ENCODE measurements at regions not wholly inside any gene's neighbourhood (a gene's known extent, or its start where the extent isn't known, plus 50 kb on each side); places are given as distances from the start of the nearest gene placed in this dataset.

DNA sequence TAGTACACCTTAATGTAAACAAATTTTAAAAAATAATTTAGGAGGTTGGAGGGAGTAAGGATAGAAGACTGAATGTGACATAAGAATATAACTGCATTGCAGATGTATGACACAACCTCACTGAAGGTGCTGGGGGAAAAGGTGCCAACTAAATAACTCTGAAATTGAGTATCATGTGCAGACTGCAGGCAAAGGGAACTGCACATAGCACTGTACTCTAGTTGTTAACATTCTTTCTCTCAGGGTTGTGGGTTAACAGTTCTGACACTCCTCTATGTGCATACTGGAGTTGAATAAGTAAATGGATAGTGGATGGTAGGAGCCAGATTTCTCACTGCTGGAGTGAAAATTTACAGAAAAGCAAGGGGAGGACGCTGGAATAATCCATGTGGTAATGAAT lies 451.9 kb upstream of the CDH4 start:
- Histone ChIP-seq H3K4me1 (ENCODE audit: control insufficient read depth, insufficient read depth, low read length) (no peaks in the 10 kb centered on the region), H3K4me2 (ENCODE audit: low read length) (no peak overlapping the region), H3K27me3 (ENCODE audit: control insufficient read depth, insufficient read depth, low read length) (peaks cover 47% of the 10 kb centered on the region), H3K36me3 (ENCODE audit: insufficient read depth, low read length) (no peaks in the 10 kb centered on the region), H3K4me3 (ENCODE audit: low read length) (no peak overlapping the region), H3K9ac (ENCODE audit: low read depth, low read length) (no peak overlapping the region), H3K9me3 (replicated peaks; ENCODE audit: low read length) (no peaks in the 10 kb centered on the region)

DNA sequence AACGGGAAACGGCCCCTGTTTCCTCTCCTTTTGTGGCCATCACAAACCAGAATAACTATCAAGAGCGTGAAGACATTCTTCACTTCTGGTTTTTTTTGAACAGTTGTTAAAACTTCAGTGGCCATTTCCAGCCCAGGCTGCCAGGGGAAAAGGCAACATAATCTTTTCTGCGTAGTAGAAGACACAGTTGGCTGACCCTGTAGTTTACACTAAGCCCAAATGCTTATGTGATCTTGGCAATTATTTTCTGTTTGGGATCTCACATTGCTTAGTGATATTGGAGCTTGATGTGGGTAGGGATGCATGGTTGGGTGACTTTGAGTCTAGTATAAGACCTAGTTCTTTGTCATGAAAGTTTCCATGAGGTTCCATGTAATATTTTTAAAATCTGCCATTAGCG lies 449.4 kb upstream of the CDH4 start:
- H3K4me1 ChIP-seq (ENCODE audit: control insufficient read depth, insufficient read depth, low read length), result no peaks in the 10 kb centered on the region
- no peaks in the 10 kb centered on the region for H3K36me3 ChIP-seq (ENCODE audit: insufficient read depth, low read length)
- no peak overlapping the region for H3K4me2 ChIP-seq (ENCODE audit: low read length)
- peaks cover 42% of the 10 kb centered on the region for H3K27me3 ChIP-seq (ENCODE audit: control insufficient read depth, insufficient read depth, low read length)
- H3K9me3 ChIP-seq (replicated peaks; ENCODE audit: low read length), result no peaks in the 10 kb centered on the region
- no peak overlapping the region for H3K4me3 ChIP-seq (ENCODE audit: low read length)
- no peak overlapping the region for H3K9ac ChIP-seq (ENCODE audit: low read depth, low read length)

DNA sequence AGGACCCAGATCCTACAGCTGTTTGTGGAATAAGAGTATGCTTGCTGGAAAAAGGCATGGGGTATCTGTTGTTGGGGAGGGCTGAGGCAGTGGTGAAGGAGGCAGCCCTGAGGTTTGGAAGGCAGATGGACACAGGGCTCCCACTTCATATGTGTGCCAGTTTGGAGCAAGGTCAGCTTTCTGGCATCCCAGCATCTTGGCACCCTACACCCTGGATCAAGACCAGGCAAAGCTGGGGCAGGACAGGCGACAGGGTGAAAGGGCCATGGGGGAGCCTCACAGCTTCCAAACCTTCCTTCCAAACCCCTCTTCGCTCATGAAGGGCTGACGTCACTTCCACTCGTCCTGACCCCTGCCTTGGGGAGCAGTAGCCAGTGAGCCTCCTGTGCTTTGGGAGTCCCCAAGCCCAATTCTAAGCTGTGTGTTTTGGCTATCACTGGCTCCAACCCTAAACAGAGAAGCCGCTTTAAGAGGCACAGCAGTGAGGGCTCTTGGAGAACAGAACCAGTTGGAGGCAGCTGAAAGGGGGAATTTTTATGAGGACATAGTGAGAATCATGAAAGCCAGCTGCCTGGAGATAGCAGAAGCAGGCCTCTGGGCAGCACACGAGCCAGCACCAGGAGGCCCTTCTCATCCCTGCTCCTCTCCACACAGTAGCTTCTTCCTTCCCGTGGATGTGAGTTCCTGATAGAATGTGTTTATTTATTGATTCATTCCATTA lies 448.6 kb upstream of the CDH4 start:
- H3K36me3 ChIP-seq (ENCODE audit: insufficient read depth, low read length), result no peaks in the 10 kb centered on the region
- H3K4me3 ChIP-seq (ENCODE audit: low read length), result no peak overlapping the region
- H3K9ac ChIP-seq (ENCODE audit: low read depth, low read length), result no peak overlapping the region
- peaks cover 39% of the 10 kb centered on the region for H3K27me3 ChIP-seq (ENCODE audit: control insufficient read depth, insufficient read depth, low read length)
- H3K9me3 ChIP-seq (replicated peaks; ENCODE audit: low read length), result no peaks in the 10 kb centered on the region
- H3K4me2 ChIP-seq (ENCODE audit: low read length), result no peak overlapping the region
- H3K4me1 ChIP-seq (ENCODE audit: control insufficient read depth, insufficient read depth, low read length), result no peaks in the 10 kb centered on the region

DNA sequence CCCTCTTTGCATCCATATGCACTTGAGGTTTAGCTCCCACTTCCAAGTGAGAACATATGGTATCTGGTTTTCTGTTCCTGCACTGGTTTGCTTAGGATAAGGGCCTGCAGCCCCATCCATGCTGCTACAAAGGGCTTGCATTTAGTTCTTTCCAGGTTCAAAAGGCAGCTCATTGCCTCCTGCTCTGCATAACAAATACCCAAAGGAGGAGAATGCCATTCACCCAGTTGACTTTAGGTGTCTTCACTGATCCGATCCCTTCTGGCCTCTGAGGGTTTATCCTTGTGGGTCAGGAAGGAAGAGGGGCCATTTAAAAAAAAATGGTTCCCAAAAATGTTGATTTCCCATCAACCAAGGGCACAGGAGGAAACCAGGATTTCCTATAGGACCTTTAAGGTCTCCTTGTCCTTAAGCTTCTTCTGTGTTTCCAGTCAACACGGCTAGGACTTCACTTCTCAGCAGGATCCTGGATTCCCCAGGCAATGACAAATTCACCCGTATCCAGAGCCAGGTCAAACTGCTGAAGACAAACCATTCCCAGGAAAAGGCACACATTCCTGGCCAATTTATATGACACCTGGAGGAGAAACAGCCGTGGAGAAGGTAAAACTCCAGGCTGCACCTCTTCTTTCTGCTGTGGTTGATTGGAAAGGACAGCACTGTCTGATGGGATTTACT lies 447.7 kb upstream of the CDH4 start:
- Histone ChIP-seq H3K36me3 (ENCODE audit: insufficient read depth, low read length) (no peaks in the 10 kb centered on the region), H3K4me1 (ENCODE audit: control insufficient read depth, insufficient read depth, low read length) (no peaks in the 10 kb centered on the region), H3K4me2 (ENCODE audit: low read length) (no peak overlapping the region), H3K27me3 (ENCODE audit: control insufficient read depth, insufficient read depth, low read length) (peaks cover 39% of the 10 kb centered on the region), H3K9ac (ENCODE audit: low read depth, low read length) (no peak overlapping the region), H3K9me3 (replicated peaks; ENCODE audit: low read length) (no peaks in the 10 kb centered on the region), H3K4me3 (ENCODE audit: low read length) (no peak overlapping the region)

DNA sequence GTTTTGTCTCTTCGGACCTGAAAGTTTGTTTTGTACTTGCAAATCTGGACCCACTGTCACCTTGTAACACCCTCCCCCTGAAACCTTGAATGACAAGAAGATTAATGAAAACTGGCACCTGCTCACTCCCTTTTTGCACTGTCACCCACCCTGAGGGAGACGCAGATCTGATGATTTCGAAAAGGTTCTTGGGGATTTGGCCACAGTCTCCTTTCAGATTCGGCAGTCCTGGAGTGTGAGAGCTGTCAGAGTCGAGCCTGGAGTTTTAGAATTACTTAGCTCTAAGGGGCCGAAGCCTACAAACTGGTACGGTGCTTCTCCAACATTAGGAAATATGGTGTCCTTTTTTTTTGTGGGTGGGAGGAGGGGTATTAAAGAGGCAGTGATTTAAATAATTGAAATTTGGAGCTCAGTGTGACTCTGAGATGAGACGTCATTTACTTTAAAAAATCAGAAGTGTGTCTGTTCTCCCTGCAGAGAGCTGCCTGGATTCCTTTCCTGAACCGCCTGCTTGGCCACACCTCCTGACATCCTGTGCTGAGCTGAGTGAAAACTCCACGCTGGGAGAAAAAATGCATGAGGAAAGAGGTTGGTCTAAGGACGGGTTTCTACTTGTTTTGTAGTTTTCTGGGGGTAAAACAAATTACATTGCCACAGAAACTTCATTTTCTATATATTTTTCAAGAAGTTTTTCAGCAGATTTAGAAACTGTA lies 447.0 kb upstream of the CDH4 start:
- H3K9ac ChIP-seq (ENCODE audit: low read depth, low read length), result no peak overlapping the region
- no peak overlapping the region for H3K4me2 ChIP-seq (ENCODE audit: low read length)
- H3K9me3 ChIP-seq (replicated peaks; ENCODE audit: low read length), result no peaks in the 10 kb centered on the region
- no peak overlapping the region for H3K4me3 ChIP-seq (ENCODE audit: low read length)
- no peaks in the 10 kb centered on the region for H3K36me3 ChIP-seq (ENCODE audit: insufficient read depth, low read length)
- no peaks in the 10 kb centered on the region for H3K4me1 ChIP-seq (ENCODE audit: control insufficient read depth, insufficient read depth, low read length)
- H3K27me3 ChIP-seq (ENCODE audit: control insufficient read depth, insufficient read depth, low read length), result peaks cover 39% of the 10 kb centered on the region

DNA sequence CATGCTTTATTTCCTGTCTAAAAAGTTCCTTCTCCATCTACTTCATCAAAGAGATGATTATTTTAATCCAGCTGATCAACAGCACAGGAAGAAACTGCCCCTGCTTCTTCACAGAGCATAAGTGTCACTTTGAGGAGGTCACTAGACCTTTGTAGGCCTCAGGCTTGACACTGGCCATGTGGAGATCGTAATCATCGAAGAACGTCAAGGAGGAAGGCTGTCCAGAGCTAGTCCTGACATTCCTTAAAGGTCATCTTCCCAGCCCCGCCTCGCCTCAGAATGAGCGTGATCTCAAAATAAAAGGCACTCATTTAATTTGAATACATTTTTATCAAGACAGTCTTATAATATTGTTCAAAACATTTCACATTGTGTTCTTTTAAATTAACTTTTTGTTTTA lies 445.7 kb upstream of the CDH4 start:
- Histone ChIP-seq H3K27me3 (ENCODE audit: control insufficient read depth, insufficient read depth, low read length) (peaks cover 40% of the 10 kb centered on the region), H3K4me1 (ENCODE audit: control insufficient read depth, insufficient read depth, low read length) (no peaks in the 10 kb centered on the region), H3K9me3 (replicated peaks; ENCODE audit: low read length) (no peaks in the 10 kb centered on the region), H3K36me3 (ENCODE audit: insufficient read depth, low read length) (no peaks in the 10 kb centered on the region), H3K4me3 (ENCODE audit: low read length) (no peak overlapping the region), H3K4me2 (ENCODE audit: low read length) (no peak overlapping the region), H3K9ac (ENCODE audit: low read depth, low read length) (no peak overlapping the region)

DNA sequence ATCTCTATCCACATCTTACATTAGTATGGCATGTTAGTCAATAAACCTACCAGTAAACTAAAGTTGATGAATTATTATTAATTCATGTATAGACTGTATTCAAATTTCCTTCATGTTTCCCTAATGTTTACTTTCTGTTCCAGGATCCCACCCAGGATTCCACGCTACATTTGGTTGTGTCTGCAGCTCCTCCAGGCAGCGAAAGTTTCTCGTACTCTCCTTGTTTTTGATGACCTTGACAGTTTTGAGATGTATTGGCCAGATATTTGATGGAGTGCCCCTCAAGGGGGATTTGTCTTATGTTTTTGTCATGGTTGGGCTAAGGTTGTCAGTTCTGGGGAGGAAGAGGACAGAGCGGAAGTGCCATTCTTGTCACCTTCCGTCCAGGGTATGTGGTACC lies 445.2 kb upstream of the CDH4 start:
- Histone ChIP-seq H3K36me3 (ENCODE audit: insufficient read depth, low read length) (no peaks in the 10 kb centered on the region), H3K4me1 (ENCODE audit: control insufficient read depth, insufficient read depth, low read length) (no peaks in the 10 kb centered on the region), H3K4me2 (ENCODE audit: low read length) (no peak overlapping the region), H3K27me3 (ENCODE audit: control insufficient read depth, insufficient read depth, low read length) (peaks cover 42% of the 10 kb centered on the region), H3K4me3 (ENCODE audit: low read length) (no peak overlapping the region), H3K9me3 (replicated peaks; ENCODE audit: low read length) (no peaks in the 10 kb centered on the region), H3K9ac (ENCODE audit: low read depth, low read length) (no peak overlapping the region)

DNA sequence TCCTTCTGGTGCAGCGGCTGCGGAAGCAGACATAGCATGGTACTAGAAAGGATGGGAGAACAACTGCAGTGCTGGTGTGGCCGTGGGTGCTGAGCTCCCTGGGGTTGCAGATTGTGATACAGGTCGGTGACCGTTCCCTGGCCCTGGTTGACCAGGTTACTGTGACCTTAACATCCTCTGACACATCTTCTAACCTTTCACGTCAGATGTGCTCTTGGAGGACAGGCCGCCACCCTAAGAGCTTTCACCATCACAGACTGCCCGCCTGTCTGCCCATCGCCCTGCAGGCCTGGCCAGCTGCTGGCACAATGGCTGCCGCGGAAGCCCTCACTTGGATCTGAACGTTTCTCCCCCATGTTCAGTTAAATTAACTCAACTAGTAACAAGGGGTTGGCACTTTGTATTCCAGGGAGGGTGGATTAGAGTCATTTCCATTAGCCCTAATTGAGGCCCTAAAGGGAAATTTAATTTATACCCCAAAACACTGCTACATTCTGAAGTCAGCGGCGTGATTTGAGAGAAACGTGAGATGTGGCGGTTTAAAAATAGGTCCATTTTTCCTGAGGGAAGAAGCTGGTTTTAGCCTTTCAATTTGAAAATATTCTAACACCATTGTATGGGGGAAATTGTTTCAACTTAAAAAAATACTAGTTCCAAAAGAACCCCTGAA lies 443.9 kb upstream of the CDH4 start:
- no peaks in the 10 kb centered on the region for H3K9me3 ChIP-seq (replicated peaks; ENCODE audit: low read length)
- no peak overlapping the region for H3K9ac ChIP-seq (ENCODE audit: low read depth, low read length)
- H3K36me3 ChIP-seq (ENCODE audit: insufficient read depth, low read length), result no peaks in the 10 kb centered on the region
- H3K4me1 ChIP-seq (ENCODE audit: control insufficient read depth, insufficient read depth, low read length), result no peaks in the 10 kb centered on the region
- peaks cover 47% of the 10 kb centered on the region for H3K27me3 ChIP-seq (ENCODE audit: control insufficient read depth, insufficient read depth, low read length)
- H3K4me3 ChIP-seq (ENCODE audit: low read length), result no peak overlapping the region
- H3K4me2 ChIP-seq (ENCODE audit: low read length), result no peak overlapping the region

DNA sequence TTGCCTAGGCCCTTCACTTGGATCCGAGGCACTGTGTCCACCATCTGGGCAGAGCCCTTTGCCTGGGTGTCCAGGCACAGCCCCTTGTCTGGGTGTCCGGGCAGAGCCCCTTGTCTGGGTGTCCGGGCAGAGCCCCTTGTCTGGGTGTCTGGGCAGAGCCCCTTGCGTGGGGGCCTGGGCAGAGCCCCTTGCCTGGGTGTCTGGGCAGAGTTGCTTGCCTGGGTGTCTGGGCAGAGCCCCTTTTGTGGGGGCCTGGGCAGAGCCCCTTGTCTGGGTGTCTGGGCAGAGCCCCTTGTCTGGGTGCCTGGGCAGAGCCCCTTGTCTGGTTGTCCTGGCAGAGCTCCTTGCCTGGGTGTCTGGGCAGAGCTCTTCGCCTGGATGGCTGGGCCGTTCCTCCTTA lies 443.4 kb upstream of the CDH4 start:
- Histone ChIP-seq H3K4me3 (ENCODE audit: low read length) (no peak overlapping the region), H3K9ac (ENCODE audit: low read depth, low read length) (no peak overlapping the region)

DNA sequence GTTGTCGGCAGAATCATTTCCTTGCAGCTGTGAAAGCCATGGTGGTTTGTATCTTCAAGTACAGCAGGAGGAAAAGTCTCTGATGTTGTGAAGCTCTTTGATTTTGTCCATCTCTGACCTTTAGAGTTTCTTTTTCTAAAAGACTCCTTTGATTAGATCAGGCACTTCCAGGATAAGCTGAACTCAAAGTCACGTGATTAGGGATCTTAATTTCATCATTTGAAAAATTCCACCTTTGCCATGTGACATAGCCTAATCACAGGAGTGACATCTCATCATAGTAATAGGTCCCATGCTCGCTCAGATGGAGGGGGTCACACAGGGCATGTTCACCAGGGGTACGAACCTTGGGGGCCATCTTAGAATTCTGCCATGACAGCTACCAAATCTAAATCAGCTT lies 441.5 kb upstream of the CDH4 start:
- Histone ChIP-seq H3K9me3 (replicated peaks; ENCODE audit: low read length) (no peaks in the 10 kb centered on the region), H3K36me3 (ENCODE audit: insufficient read depth, low read length) (no peaks in the 10 kb centered on the region), H3K4me1 (ENCODE audit: control insufficient read depth, insufficient read depth, low read length) (no peaks in the 10 kb centered on the region), H3K27me3 (ENCODE audit: control insufficient read depth, insufficient read depth, low read length) (peaks cover 29% of the 10 kb centered on the region), H3K4me3 (ENCODE audit: low read length) (no peak overlapping the region), H3K9ac (ENCODE audit: low read depth, low read length) (no peak overlapping the region), H3K4me2 (ENCODE audit: low read length) (no peak overlapping the region)

More for the DNA sequence above, 443.4 kb upstream of the CDH4 start:
- H3K36me3 ChIP-seq (ENCODE audit: insufficient read depth, low read length), result no peaks in the 10 kb centered on the region
- H3K27me3 ChIP-seq (ENCODE audit: control insufficient read depth, insufficient read depth, low read length), result peaks cover 43% of the 10 kb centered on the region
- no peaks in the 10 kb centered on the region for H3K4me1 ChIP-seq (ENCODE audit: control insufficient read depth, insufficient read depth, low read length)
- H3K9me3 ChIP-seq (replicated peaks; ENCODE audit: low read length), result no peaks in the 10 kb centered on the region
- no peak overlapping the region for H3K4me2 ChIP-seq (ENCODE audit: low read length)

DNA sequence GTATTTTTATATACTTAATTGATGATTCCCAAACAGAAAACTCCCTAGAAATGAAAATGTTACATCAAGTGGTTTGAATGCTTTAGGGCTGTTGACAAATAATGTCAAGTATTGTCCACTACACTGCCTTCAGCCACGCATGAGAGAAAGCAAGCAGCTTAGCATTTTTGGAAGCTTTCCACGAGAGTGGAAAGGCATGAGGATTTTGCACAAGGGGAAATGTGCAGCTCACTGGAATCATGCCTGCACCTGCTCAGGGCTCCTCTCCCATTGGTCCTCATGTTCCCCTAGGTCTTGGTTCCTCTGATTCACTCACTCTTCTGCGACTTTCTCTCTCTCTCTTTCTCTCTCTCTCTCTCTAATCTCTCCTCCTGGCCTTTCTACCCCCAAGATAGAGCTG lies 439.5 kb upstream of the CDH4 start:
- no peak overlapping the region for H3K4me2 ChIP-seq (ENCODE audit: low read length)
- H3K36me3 ChIP-seq (ENCODE audit: insufficient read depth, low read length), result no peaks in the 10 kb centered on the region
- H3K9me3 ChIP-seq (replicated peaks; ENCODE audit: low read length), result no peaks in the 10 kb centered on the region
- H3K4me3 ChIP-seq (ENCODE audit: low read length), result no peak overlapping the region
- peaks cover 22% of the 10 kb centered on the region for H3K27me3 ChIP-seq (ENCODE audit: control insufficient read depth, insufficient read depth, low read length)
- H3K4me1 ChIP-seq (ENCODE audit: control insufficient read depth, insufficient read depth, low read length), result no peaks in the 10 kb centered on the region
- no peak overlapping the region for H3K9ac ChIP-seq (ENCODE audit: low read depth, low read length)
